ENCODE measurements at regions not wholly inside any gene's neighbourhood (a gene's known extent, or its start where the extent isn't known, plus 50 kb on each side); places are given as distances from the start of the nearest gene placed in this dataset.

DNA sequence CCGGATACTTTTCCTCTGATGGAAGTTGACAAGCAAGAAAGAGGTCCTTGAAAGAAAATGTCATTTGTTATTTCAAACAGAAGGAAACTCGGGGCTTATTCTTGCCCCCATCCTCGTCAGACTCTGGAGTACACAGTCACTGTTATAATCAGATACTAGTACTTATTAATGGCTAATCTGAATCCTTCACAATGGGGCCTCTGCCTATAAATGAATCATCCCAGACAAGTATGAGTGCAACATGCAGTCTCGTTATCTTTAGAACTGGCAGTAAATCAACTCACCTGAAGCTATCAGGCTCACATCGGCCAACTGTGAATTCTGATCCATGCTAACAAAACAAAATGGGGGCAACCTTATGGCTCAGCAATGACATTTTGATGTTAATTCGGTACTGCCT, 216.7 kb downstream of the GRIN2B start (continued):
- TF ChIP-seq TCF7L2 (IDR thresholded peaks at IDR 0.05; ENCODE audit: borderline replicate concordance, extremely low read depth, insufficient read depth, insufficient read length): no peak
- TF ChIP-seq, protein P1, sequence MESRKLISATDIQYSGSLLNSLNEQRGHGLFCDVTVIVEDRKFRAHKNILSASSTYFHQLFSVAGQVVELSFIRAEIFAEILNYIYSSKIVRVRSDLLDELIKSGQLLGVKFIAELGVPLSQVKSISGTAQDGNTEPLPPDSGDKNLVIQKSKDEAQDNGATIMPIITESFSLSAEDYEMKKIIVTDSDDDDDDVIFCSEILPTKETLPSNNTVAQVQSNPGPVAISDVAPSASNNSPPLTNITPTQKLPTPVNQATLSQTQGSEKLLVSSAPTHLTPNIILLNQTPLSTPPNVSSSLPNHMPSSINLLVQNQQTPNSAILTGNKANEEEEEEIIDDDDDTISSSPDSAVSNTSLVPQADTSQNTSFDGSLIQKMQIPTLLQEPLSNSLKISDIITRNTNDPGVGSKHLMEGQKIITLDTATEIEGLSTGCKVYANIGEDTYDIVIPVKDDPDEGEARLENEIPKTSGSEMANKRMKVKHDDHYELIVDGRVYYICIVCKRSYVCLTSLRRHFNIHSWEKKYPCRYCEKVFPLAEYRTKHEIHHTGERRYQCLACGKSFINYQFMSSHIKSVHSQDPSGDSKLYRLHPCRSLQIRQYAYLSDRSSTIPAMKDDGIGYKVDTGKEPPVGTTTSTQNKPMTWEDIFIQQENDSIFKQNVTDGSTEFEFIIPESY (IDR thresholded peaks at IDR 0.05; ENCODE audit: extremely low read depth, insufficient replicate concordance, low read length): no peak
- TF ChIP-seq FOSL1 (IDR thresholded peaks at IDR 0.05; ENCODE audit: low read depth): no peak

DNA sequence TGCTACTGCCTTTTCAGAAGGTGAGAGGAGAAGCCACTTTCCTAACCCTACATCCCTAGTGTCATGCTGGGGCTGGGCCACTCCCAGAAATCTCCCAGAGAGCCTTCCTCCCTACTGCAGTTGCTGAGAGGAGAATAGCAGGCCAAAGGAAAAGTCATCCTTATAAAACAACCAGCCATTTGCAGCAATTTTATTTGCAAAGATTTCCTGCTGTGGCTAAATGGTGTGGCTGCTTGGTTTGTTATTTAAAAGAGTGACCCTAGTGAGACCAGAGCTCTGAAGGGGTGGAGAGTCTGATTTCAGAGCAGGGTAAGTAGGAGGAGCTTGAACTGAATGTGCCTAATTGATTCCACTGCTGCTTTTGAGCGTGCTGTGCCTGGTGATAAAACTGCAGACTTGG, 232.0 kb downstream of the GRIN2B start:
- ChIA-PET POLR2A (no interaction called here), RAD21 (ENCODE audit: low non-redundant PET in 1 of 2, low total read pairs in 2 of 2, uncharacterized antibody in 2 of 2, unreplicated experiment in 2 of 2) (no interaction called here), CTCF (no interaction called here)
- intact Hi-C loops (cut with micrococcal nuclease): no loop called here
- Histone ChIP-seq H4K20me1 (ENCODE audit: insufficient read depth) (no peaks in the 10 kb centered on the region), H3K4me3 (replicated peaks in 1 of 2; ENCODE audit: low read depth in 1 of 2, low read length in 2 of 2) (no peak overlapping the region), H2AFZ (ENCODE audit: low read depth, low read length, poor library complexity, severe bottlenecking) (no peak overlapping the region), H3K36me3 (ENCODE audit: control insufficient read depth in 1 of 2, insufficient read depth in 2 of 2, low read length in 2 of 2) (no peaks in the 10 kb centered on the region; a peak in 1 of 4 replicates), H3K27me3 (ENCODE audit: insufficient read depth, low read length) (no peaks in the 10 kb centered on the region), H3K9ac (ENCODE audit: low read length) (no peak overlapping the region), H3K27ac (ENCODE audit: low read depth, low read length) (no peak overlapping the region), H3K79me2 (ENCODE audit: insufficient read depth, low read length) (no peaks in the 10 kb centered on the region), H3K4me1 (ENCODE audit: control insufficient read depth in 1 of 2, insufficient read depth in 2 of 2, low read length in 2 of 2) (peaks cover 0 to 2% of the 10 kb centered on the region in 2 experiments; a peak in 2 of 4 replicates), H3K4me2 (ENCODE audit: low read length) (no peak overlapping the region), H3K9me2 (ENCODE audit: insufficient read depth) (no peaks in the 10 kb centered on the region), H3K9me3 (ENCODE audit: control insufficient read depth in 1 of 2, insufficient read depth in 1 of 2, low read depth in 1 of 2, low read length in 2 of 2) (no peaks in the 10 kb centered on the region)
- DNase-seq (ENCODE audit: low read depth, low spot score) (no peak), ATAC-seq (no peak)
- BruUV-seq (replicated peaks): no TSS peak
- TF ChIP-seq EZH2 (IDR thresholded peaks at IDR 0.05) (no peak), ELF1 (IDR thresholded peaks at IDR 0.05; ENCODE audit: borderline replicate concordance, low read depth) (no peak), POLR2A (IDR thresholded peaks at IDR 0.05; ENCODE audit: borderline replicate concordance, extremely low read depth, insufficient read depth, insufficient read length) (no peak), ZFX (IDR thresholded peaks at IDR 0.05) (no peak), POLR2AphosphoS5 (IDR thresholded peaks at IDR 0.05; ENCODE audit: low read depth, low read length) (no peak), SRF (IDR thresholded peaks at IDR 0.05; ENCODE audit: low read depth) (no peak)
- TF ChIP-seq, protein P1 (IDR thresholded peaks at IDR 0.05; ENCODE audit: extremely low read depth, insufficient replicate concordance, low read length): no peak
- TF ChIP-seq, protein P2, sequence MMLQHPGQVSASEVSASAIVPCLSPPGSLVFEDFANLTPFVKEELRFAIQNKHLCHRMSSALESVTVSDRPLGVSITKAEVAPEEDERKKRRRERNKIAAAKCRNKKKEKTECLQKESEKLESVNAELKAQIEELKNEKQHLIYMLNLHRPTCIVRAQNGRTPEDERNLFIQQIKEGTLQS (IDR thresholded peaks at IDR 0.05): no peak

All from HCT116 (cell line).